ENCODE measurements at regions not wholly inside any gene's neighbourhood (a gene's known extent, or its start where the extent isn't known, plus 50 kb on each side); places are given as distances from the start of the nearest gene placed in this dataset.

GRCh38 chr20:50320005-50320900, 129.6 kb downstream of the CEBPB start:
- no peaks in the 10 kb centered on the region for H3K4me1 ChIP-seq (ENCODE audit: insufficient read depth, low read length)
- no peak overlapping the region for H3K27ac ChIP-seq (ENCODE audit: low read depth, low read length)
- H3K36me3 Mint-ChIP-seq = no peaks in the 10 kb centered on the region
- intact Hi-C loops (cut with micrococcal nuclease) = no loop called here
- no peak overlapping the region for H3K4me3 ChIP-seq (ENCODE audit: low read length in 2 of 2)
- H3K27ac Mint-ChIP-seq = no peak overlapping the region
- CTCF ChIA-PET (ENCODE audit: partially characterized antibody) = interaction anchor here (0.9 kb wide), 1 partner anchor 8 kb away, joined by 3 read pairs; no protein-coding TSS in a partner anchor
- POLR2A ChIA-PET (ENCODE audit: partially characterized antibody) = no interaction called here
- peaks cover 0 to 5% (median 0%) of the 10 kb centered on the region in 8 donors for H3K9me3 Mint-ChIP-seq
- H3K36me3 ChIP-seq (ENCODE audit: insufficient read depth, low read length) = no peaks in the 10 kb centered on the region
- peak overlapping the region in 1 of 8 donors; percentile 7 for H3K4me3 Mint-ChIP-seq
- no peaks in the 10 kb centered on the region for H3K27me3 ChIP-seq (ENCODE audit: insufficient read depth, low read length)
- no peaks in the 10 kb centered on the region for H3K4me1 Mint-ChIP-seq
- peaks cover 10 to 19% of the 10 kb centered on the region in 2 donors for H3K27me3 Mint-ChIP-seq
- DNase-seq = no peak
- H3K9me3 ChIP-seq (ENCODE audit: control insufficient read depth in 1 of 2, low read length in 2 of 2) = no peaks in the 10 kb centered on the region

- Mint-ChIP-seq H3K27ac (no peak overlapping the region), H3K9me3 (peaks cover 0 to 5% (median 0%) of the 10 kb centered on the region in 8 donors), H3K27me3 (peaks cover 6 to 14% of the 10 kb centered on the region in 2 donors), H3K4me1 (no peaks in the 10 kb centered on the region), H3K36me3 (no peaks in the 10 kb centered on the region), H3K4me3 (no peak overlapping the region)
- Histone ChIP-seq H3K27me3 (ENCODE audit: insufficient read depth, low read length) (no peaks in the 10 kb centered on the region), H3K9me3 (ENCODE audit: control insufficient read depth in 1 of 2, low read length in 2 of 2) (no peaks in the 10 kb centered on the region), H3K4me1 (ENCODE audit: insufficient read depth, low read length) (no peaks in the 10 kb centered on the region), H3K27ac (ENCODE audit: low read depth, low read length) (no peak overlapping the region), H3K4me3 (ENCODE audit: low read length in 2 of 2) (no peak overlapping the region), H3K36me3 (ENCODE audit: insufficient read depth, low read length) (no peaks in the 10 kb centered on the region)
- ChIA-PET POLR2A (ENCODE audit: partially characterized antibody) (no interaction called here), CTCF (ENCODE audit: partially characterized antibody) (no interaction called here)
- no peak for DNase-seq
- intact Hi-C loops (cut with micrococcal nuclease) = no loop called here
Observed at GRCh38 chr20:50320901-50321796, 130.5 kb downstream of the CEBPB start.

GRCh38 chr20:50321797-50322480, 131.3 kb downstream of the CEBPB start:
- Histone ChIP-seq H3K27me3 (ENCODE audit: insufficient read depth, low read length) (no peaks in the 10 kb centered on the region), H3K4me3 (ENCODE audit: low read length in 2 of 2) (no peak overlapping the region), H3K4me1 (ENCODE audit: insufficient read depth, low read length) (no peaks in the 10 kb centered on the region), H3K36me3 (ENCODE audit: insufficient read depth, low read length) (no peaks in the 10 kb centered on the region), H3K9me3 (ENCODE audit: control insufficient read depth in 1 of 2, low read length in 2 of 2) (no peaks in the 10 kb centered on the region), H3K27ac (ENCODE audit: low read depth, low read length) (no peak overlapping the region)
- no peaks in the 10 kb centered on the region for H3K36me3 Mint-ChIP-seq
- H3K4me3 Mint-ChIP-seq = no peak overlapping the region
- intact Hi-C loops (cut with micrococcal nuclease) = no loop called here
- no peaks in the 10 kb centered on the region for H3K4me1 Mint-ChIP-seq
- peaks cover 6 to 10% of the 10 kb centered on the region in 2 donors for H3K27me3 Mint-ChIP-seq
- ChIA-PET CTCF (ENCODE audit: partially characterized antibody) (no interaction called here), POLR2A (ENCODE audit: partially characterized antibody) (no interaction called here)
- no peak overlapping the region for H3K27ac Mint-ChIP-seq
- no peak for DNase-seq
- H3K9me3 Mint-ChIP-seq = peaks cover 0 to 5% (median 0%) of the 10 kb centered on the region in 8 donors

- Mint-ChIP-seq H3K4me3 (no peak overlapping the region), H3K4me1 (no peaks in the 10 kb centered on the region), H3K27me3 (peaks cover 6 to 7% of the 10 kb centered on the region in 2 donors), H3K9me3 (peaks cover 0 to 5% (median under 1%) of the 10 kb centered on the region in 8 donors), H3K36me3 (no peaks in the 10 kb centered on the region), H3K27ac (no peak overlapping the region)
- CTCF ChIA-PET (ENCODE audit: partially characterized antibody) = no interaction called here
- Histone ChIP-seq H3K27me3 (ENCODE audit: insufficient read depth, low read length) (no peaks in the 10 kb centered on the region), H3K36me3 (ENCODE audit: insufficient read depth, low read length) (no peaks in the 10 kb centered on the region), H3K27ac (ENCODE audit: low read depth, low read length) (no peak overlapping the region), H3K4me1 (ENCODE audit: insufficient read depth, low read length) (no peaks in the 10 kb centered on the region), H3K4me3 (ENCODE audit: low read length in 2 of 2) (no peak overlapping the region), H3K9me3 (ENCODE audit: control insufficient read depth in 1 of 2, low read length in 2 of 2) (no peaks in the 10 kb centered on the region)
- intact Hi-C loops (cut with micrococcal nuclease) = no loop called here
- no peak for DNase-seq
- POLR2A ChIA-PET (ENCODE audit: partially characterized antibody) = no interaction called here
Observed at GRCh38 chr20:50322703-50323131, 132.1 kb downstream of the CEBPB start.

GRCh38 chr20:50323209-50323608, 132.6 kb downstream of the CEBPB start:
- no peak overlapping the region for H3K27ac Mint-ChIP-seq
- no peak overlapping the region for H3K4me3 Mint-ChIP-seq
- ChIA-PET CTCF (ENCODE audit: partially characterized antibody) (no interaction called here), POLR2A (ENCODE audit: partially characterized antibody) (no interaction called here)
- H3K27me3 Mint-ChIP-seq = peaks cover 6 to 7% of the 10 kb centered on the region in 2 donors
- no peaks in the 10 kb centered on the region for H3K9me3 ChIP-seq (ENCODE audit: control insufficient read depth in 1 of 2, low read length in 2 of 2)
- intact Hi-C loops (cut with micrococcal nuclease) = no loop called here
- DNase-seq = no peak
- peaks cover 0 to 8% (median 4%) of the 10 kb centered on the region in 8 donors for H3K9me3 Mint-ChIP-seq
- no peaks in the 10 kb centered on the region for H3K4me1 Mint-ChIP-seq
- no peaks in the 10 kb centered on the region for H3K36me3 Mint-ChIP-seq
- H3K4me1 ChIP-seq (ENCODE audit: insufficient read depth, low read length) = no peaks in the 10 kb centered on the region
- no peaks in the 10 kb centered on the region for H3K36me3 ChIP-seq (ENCODE audit: insufficient read depth, low read length)
- no peak overlapping the region for H3K4me3 ChIP-seq (ENCODE audit: low read length in 2 of 2)
- no peak overlapping the region for H3K27ac ChIP-seq (ENCODE audit: low read depth, low read length)
- no peaks in the 10 kb centered on the region for H3K27me3 ChIP-seq (ENCODE audit: insufficient read depth, low read length)

GRCh38 chr20:50323777-50324775, 133.4 kb downstream of the CEBPB start:
- no peaks in the 10 kb centered on the region for H3K27me3 ChIP-seq (ENCODE audit: insufficient read depth, low read length)
- no peaks in the 10 kb centered on the region for H3K4me1 Mint-ChIP-seq
- intact Hi-C loops (cut with micrococcal nuclease) = no loop called here
- H3K4me1 ChIP-seq (ENCODE audit: insufficient read depth, low read length) = no peaks in the 10 kb centered on the region
- H3K36me3 ChIP-seq (ENCODE audit: insufficient read depth, low read length) = no peaks in the 10 kb centered on the region
- H3K9me3 ChIP-seq (ENCODE audit: control insufficient read depth in 1 of 2, low read length in 2 of 2) = no peaks in the 10 kb centered on the region
- H3K27ac Mint-ChIP-seq = no peak overlapping the region
- no peak overlapping the region for H3K27ac ChIP-seq (ENCODE audit: low read depth, low read length)
- H3K27me3 Mint-ChIP-seq = peaks cover 4 to 6% of the 10 kb centered on the region in 2 donors
- H3K9me3 Mint-ChIP-seq = peaks cover 0 to 10% (median 5%) of the 10 kb centered on the region in 8 donors
- no peaks in the 10 kb centered on the region for H3K36me3 Mint-ChIP-seq
- no peak overlapping the region for H3K4me3 ChIP-seq (ENCODE audit: low read length in 2 of 2)
- DNase-seq = no peak
- no peak overlapping the region for H3K4me3 Mint-ChIP-seq
- CTCF ChIA-PET (ENCODE audit: partially characterized antibody) = no interaction called here
- POLR2A ChIA-PET (ENCODE audit: partially characterized antibody) = no interaction called here

All from CD4-positive, alpha-beta memory T cell (primary cell).